ENCODE measurements at regions not wholly inside any gene's neighbourhood (a gene's known extent, or its start where the extent isn't known, plus 50 kb on each side); places are given as distances from the start of the nearest gene placed in this dataset.

DNA sequence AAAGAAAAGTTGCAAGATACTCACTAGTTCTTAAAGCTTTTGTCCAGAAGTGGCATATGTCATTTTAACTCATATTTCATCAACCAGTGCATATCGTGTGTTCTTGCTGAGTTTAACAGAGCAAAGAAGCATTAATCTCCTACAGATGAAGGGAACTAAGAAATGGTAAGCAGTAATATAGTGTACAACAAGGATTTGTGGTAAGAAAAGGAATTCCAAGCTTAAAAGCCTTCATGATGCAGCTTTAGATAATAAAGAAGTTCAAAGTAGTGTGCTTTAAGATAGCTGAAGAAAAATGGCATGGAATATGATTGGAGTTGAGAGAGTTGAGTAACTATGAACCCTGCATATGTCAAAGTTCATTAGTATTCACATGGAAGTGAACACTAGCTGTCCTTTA is 649.8 kb upstream of the FSHR start:
- TF ChIP-seq, protein P1, sequence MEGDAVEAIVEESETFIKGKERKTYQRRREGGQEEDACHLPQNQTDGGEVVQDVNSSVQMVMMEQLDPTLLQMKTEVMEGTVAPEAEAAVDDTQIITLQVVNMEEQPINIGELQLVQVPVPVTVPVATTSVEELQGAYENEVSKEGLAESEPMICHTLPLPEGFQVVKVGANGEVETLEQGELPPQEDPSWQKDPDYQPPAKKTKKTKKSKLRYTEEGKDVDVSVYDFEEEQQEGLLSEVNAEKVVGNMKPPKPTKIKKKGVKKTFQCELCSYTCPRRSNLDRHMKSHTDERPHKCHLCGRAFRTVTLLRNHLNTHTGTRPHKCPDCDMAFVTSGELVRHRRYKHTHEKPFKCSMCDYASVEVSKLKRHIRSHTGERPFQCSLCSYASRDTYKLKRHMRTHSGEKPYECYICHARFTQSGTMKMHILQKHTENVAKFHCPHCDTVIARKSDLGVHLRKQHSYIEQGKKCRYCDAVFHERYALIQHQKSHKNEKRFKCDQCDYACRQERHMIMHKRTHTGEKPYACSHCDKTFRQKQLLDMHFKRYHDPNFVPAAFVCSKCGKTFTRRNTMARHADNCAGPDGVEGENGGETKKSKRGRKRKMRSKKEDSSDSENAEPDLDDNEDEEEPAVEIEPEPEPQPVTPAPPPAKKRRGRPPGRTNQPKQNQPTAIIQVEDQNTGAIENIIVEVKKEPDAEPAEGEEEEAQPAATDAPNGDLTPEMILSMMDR (IDR thresholded peaks at IDR 0.05): no peak
- ATAC-seq (no peak), DNase-seq (no peak)
- Histone ChIP-seq H3K4me1 (ENCODE audit: low read depth) (no peaks in the 10 kb centered on the region), H3K36me3 (ENCODE audit: low read depth) (no peaks in the 10 kb centered on the region), H3K4me3 (no peak overlapping the region), H3K9me3 (no peaks in the 10 kb centered on the region)
- intact Hi-C loops (cut with DNase I, micrococcal nuclease): no loop called here

- DNase-seq: no peak
- TF ChIP-seq, protein P1 (IDR thresholded peaks at IDR 0.05): no peak
- no peaks in the 10 kb centered on the region for H3K9me3 ChIP-seq
- no peak for ATAC-seq
- no peaks in the 10 kb centered on the region for H3K36me3 ChIP-seq (ENCODE audit: low read depth)
- no peak overlapping the region for H3K4me3 ChIP-seq
- no peaks in the 10 kb centered on the region for H3K4me1 ChIP-seq (ENCODE audit: low read depth)
- intact Hi-C loops (cut with DNase I, micrococcal nuclease): no loop called here
Observed at GRCh38 chr2:49801898-49802450, 647.7 kb upstream of the FSHR start.

- no peak overlapping the region for H3K4me3 ChIP-seq
- H3K9me3 ChIP-seq: no peaks in the 10 kb centered on the region
- ATAC-seq (no peak), DNase-seq (no peak)
- H3K36me3 ChIP-seq (ENCODE audit: low read depth): no peaks in the 10 kb centered on the region
- H3K4me1 ChIP-seq (ENCODE audit: low read depth): no peaks in the 10 kb centered on the region
- intact Hi-C loops (cut with DNase I, micrococcal nuclease): no loop called here
- TF ChIP-seq, protein P1 (IDR thresholded peaks at IDR 0.05): no peak
Observed at GRCh38 chr2:49798570-49798969, 644.3 kb upstream of the FSHR start.

DNA sequence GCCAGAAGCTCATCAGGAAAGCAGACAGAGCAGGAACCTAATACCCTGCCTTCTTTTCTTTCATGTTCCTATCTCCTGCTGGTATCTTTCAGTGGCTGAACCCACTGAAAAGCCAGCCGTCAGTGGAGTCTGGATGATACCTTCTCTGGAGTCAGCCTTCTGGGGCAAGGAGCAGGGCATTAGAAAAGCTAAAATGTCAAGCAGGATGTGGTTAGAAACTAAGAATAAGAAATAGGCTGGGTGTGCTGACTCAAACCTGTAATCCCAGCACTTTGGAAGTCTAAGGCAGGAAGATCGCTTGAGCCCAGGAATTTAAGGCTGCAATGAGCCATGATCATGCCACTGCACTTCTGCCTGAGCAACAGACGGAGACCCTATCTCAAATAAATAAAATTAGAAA is 642.0 kb upstream of the FSHR start:
- TF ChIP-seq, protein P1 (IDR thresholded peaks at IDR 0.05): no peak
- Histone ChIP-seq H3K9me3 (no peaks in the 10 kb centered on the region), H3K4me1 (ENCODE audit: low read depth) (no peaks in the 10 kb centered on the region), H3K4me3 (no peak overlapping the region), H3K36me3 (ENCODE audit: low read depth) (no peaks in the 10 kb centered on the region)
- intact Hi-C loops (cut with DNase I, micrococcal nuclease): no loop called here
- DNase-seq (no peak), ATAC-seq (no peak)

GRCh38 chr2:49794396-49794795 is 640.1 kb upstream of the FSHR start:
- DNase-seq: no peak
- Histone ChIP-seq H3K4me1 (ENCODE audit: low read depth) (no peaks in the 10 kb centered on the region), H3K36me3 (ENCODE audit: low read depth) (no peaks in the 10 kb centered on the region), H3K4me3 (no peak overlapping the region), H3K9me3 (no peaks in the 10 kb centered on the region)
- intact Hi-C loops (cut with DNase I, micrococcal nuclease): no loop called here
- no peak for ATAC-seq
- TF ChIP-seq, protein P1 (IDR thresholded peaks at IDR 0.05): no peak

DNA sequence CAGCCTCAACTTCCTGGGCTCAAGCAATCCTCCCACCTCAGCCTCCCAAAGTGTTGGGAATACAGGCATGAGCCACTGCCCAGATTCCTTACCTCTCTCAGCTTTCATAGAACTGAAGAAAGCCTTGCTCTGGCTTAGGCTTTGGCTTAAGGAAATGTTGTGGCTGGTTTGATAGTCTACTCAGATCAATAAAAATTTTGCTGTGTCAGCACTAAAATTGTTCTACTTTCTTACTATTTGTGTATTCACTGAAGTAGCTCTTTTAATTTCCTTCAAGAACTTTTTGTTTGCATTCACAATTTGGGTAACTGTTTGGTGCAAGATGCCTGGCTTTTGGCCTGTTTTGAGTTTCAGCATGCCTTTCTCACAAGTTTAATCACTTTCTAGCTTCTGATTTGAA is 634.0 kb upstream of the FSHR start:
- no peak for ATAC-seq
- TF ChIP-seq, protein P1 (IDR thresholded peaks at IDR 0.05): no peak
- intact Hi-C loops (cut with DNase I, micrococcal nuclease): no loop called here

More for the DNA sequence above, 634.0 kb upstream of the FSHR start:
- no peak overlapping the region for H3K4me3 ChIP-seq
- no peaks in the 10 kb centered on the region for H3K9me3 ChIP-seq
- H3K4me1 ChIP-seq (ENCODE audit: low read depth): no peaks in the 10 kb centered on the region
- DNase-seq: no peak
- H3K36me3 ChIP-seq (ENCODE audit: low read depth): no peaks in the 10 kb centered on the region

All from mucosa of descending colon (tissue), 3 donors.